Anterior cingulate cortex (tissue), 58 donors: ENCODE measurements at regions not wholly inside any gene's neighbourhood (a gene's known extent, or its start where the extent isn't known, plus 50 kb on each side); places are given as distances from the start of the nearest gene placed in this dataset.
"Not testable (repeated sequence)": the region's sequence is repeated elsewhere in the genome, so short reads cannot be mapped to it uniquely, and the experiment has no call there.

Experiments used
- DNase-seq, 58 donors: peaks; one replicate each; lab custom pipeline; 2025; lab: John Stamatoyannopoulos, UW

DNA sequence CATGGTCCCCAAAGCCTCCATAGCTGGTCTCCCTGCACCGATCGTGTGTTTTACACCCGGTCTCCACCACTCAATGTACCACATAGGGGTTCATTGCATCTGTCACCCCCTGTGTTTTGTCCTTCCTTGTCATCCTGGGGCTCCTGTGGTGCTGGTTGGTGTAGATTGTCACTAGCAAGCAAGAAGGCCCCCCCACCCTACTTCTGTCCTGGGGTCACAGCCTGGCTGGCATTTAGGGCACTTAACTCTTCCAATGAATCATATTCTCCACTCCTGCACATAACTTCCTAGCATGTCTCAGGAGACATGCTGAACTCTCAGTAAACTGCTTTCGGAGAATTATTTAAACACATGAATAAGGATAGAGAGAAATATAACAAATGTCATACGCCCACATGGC lies 161.4 kb downstream of the BCL2L11 start:
- DNase-seq = not testable (repeated sequence)

DNA sequence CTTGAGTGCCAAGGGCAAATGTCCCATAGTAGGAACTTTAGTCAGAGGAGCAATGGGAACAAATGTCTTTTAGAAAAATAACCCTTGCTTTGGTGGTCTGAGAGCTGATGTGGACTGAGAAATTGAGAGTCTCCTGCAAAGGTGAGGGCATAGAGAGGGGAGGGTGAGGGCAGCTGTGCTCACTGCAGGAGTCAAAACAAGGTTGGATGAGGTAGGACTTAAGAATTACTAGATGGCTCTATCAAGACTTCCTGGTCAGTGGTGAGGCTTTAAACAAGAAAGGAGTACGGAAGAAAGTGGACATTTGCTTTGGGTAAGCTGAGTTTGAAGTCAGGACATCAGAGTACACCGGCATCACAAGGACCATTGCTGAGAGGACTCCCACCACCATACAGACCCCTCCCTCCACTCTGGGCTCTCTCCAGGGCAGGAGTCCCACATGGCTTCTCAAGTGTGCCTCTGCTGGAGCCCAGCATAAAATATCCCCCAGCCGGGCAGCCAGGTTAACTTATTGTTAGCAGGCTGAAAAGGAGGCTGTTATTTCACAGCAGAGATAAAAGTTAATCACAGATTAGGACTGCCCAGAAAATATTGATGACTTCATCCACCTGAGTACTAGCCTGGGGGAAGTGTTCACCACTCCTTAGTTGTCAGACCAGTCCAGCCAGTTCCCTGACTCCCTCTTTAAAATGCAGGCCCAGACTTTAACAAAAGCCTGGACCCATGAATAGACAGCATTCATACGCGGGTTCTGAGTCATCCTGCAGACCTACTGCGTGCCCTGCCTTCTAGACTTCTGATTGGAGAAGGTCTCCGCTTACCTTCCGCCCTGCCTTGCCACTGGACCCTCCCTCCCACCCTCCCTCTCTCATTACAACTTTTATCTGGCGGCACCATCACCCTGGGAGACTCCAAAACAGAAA lies 167.2 kb downstream of the BCL2L11 start:
- not testable (repeated sequence) for DNase-seq

DNA sequence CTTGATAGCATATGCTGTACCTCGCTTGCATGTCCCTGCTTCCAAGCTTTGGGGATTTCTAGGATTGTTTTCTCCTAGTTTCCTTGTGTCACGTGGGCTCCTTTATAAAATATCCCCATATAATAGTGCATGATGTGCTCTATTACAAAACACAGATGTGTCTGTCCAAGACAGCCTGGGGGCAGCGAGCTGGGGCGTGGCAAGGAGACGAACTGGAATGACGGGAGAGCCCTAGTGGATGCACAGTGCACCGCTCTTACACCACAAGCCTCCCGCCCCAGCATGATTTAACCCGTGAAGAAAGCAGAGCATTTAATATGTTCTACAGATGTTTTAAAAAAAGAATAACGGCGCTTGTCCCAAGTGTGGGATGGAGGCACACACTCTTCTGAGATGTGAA lies 169.7 kb downstream of the BCL2L11 start:
- DNase-seq = not testable (repeated sequence)

DNA sequence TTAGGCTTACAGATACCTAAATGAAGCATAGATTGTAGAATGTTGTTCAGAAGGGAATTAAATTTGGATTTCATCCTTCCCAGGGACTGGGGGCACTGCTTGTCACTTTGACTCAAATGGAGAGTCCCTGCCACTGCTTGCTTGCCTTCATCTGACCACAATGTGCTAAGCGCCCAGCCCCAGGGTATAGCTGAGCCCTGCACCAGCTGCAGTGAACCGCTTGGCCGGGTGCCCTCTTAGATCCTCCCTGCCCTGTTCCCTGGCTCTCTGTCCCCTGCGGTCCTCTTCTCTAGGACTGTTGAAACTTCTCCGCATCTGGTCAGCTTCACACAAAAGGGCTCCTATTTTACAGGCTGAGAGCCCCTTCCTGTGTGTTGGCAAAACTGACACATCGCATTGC lies 170.9 kb downstream of the BCL2L11 start:
- DNase-seq = not testable (repeated sequence)

DNA sequence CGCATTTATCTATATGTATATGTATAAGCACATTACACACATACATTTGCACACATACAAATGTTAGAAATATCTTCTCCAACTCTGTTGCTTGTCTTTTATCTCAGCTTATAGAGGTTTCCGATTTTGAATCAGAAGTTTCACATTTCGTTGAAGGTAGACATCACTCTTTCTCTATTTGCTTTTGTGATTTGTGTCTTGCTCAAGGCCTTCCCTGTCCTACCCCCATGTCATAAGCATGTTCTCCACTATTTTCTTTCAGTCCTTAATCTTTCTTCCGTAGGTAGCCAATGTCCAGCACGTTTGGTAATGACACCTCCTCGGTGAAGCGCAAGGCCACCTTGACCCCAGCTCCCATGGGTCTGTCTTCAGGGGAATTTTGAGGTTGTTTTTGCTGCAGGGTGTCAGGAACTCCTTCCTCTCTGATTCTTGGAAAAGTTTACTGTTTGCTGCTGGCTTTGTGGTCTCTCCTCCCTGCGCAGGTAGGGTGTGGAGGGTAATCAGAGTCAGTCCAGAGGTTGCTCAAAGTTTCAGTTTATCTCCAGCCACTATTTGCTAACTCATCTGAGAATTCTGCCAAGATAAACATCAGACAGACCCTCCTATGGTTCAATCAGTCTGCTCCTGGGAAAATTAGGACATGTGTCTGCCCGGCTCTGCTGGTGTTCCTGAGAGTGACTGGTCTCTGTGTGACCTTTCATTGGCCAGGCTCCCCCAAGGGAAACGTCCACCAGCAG lies 171.7 kb downstream of the BCL2L11 start:
- not testable (repeated sequence) for DNase-seq

DNA sequence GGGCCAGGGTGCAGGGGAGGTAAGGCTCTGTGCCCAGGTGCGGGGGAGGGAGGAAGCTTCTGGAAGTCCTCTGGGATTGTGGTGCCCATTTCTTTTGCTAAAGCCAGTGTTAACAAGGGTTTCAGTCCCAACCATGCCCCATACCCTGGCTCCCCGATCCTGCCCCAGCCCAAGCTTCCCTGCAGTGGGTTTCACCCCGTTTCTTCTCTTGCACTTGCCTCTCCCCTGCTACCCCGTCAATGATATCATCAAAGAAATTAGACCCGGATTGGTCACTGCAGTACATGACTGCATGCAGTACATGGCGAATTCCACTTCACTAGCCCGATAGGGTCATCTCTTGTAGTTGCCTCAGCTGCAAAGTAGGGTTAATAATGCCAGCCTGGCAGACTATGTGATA lies 174.0 kb downstream of the BCL2L11 start:
- not testable (repeated sequence) for DNase-seq

DNA sequence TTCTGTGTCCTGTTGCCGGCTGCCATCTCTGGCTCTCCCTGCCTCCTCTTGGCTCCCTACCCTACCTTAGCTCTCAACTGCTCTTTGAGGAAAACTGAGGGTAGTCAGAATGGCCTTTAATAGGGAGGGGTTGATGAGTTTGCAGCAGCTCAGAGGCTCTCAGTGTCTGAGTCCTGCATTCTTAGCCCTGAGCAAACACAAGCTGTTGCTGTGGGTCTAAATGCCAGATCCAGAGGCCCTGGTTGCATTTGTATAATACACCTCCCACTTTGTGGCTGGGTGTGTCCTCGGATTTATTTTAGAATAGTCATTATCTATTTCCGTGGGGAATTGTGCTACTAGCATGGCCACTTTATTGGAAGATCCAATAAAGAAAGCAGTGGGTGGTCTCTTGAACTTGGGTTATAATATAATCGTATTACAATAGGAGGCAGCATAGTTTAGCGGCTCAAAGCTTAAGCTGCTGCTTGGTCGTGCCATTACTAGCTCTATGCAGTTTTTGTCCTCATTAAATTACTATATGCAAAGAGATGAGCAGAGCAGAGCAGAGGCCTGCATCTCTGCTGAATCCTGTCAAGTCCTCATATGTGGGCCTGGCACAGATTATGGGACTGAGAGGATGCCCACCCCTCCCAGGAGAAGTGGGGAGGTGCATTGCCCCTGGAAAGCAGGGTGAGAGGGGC lies 175.5 kb downstream of the BCL2L11 start:
- not testable (repeated sequence) for DNase-seq

DNA sequence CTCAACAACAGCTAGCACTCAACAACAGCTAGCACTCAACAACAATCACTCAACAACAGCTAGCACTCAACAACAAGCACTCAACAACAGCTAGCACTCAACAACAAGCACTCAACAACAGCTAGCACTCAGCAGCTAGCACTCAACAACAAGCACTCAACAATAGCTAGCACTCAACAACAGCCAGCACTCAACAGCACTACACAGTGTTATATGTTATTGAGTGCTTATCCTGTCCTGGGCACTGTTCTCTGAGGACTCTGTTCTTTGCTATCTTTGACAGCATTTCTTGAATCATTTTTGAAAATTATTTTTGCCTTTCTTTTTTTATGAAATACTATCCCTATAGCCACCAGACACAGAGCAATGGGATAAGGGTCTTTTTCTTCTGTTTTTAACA lies 176.4 kb downstream of the BCL2L11 start:
- DNase-seq = not testable (repeated sequence)

DNA sequence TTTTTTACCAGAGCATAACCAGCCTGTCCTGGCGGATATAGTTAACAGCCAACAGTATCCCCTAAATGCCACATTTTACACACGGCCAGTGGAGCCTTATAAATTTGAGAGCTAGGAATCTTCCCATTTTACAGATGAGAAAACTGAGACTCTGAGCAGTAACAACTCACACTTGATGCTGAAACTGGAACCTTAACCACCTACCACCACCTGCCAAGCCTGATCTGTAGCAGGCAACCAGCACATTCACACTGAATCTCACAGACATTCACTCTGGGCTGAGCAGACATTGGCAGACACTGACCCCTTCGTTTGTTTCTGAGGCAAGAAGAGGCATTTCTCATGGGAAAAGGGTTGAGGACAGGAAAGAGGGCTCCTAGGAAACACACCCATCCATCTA lies 178.2 kb downstream of the BCL2L11 start:
- not testable (repeated sequence) for DNase-seq

DNA sequence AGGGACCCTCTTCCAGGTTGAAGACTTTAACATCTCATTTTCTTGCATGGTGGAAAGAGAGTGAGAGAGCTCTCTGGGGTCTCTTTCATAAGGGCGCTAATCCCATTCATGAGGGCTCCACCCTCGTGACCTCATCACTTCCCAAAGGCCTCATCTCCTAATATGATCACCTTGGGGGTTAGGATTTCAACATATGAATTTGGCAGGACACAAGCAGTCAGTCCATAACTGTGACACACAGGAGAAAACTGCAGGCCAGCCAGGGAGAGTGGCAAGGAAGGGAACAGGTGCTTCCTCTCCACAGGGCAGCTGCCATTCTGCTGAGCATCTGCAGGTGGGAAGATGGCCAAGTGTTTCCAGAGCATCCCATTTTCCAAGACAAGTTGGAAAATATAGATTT lies 178.9 kb downstream of the BCL2L11 start:
- not testable (repeated sequence) for DNase-seq

DNA sequence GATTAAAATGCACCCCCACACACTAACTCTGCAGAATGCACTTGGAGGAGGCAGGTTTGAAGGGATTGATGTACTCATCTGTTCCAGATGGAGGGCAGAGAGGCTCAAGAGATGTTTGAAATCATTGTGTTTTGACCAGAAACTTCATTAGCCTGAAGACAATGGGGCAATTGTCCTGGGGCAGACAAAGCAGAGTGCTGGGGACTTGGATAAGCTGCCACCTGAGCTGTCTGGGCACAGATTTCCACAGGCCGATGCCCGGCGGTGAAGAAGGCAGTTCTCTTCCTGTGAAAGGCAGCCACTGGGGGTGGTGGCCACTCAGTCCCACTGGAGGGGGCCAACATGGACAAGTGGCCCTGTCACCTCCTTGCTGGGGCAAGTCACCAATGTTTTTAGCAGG lies 181.0 kb downstream of the BCL2L11 start:
- DNase-seq = not testable (repeated sequence)

DNA sequence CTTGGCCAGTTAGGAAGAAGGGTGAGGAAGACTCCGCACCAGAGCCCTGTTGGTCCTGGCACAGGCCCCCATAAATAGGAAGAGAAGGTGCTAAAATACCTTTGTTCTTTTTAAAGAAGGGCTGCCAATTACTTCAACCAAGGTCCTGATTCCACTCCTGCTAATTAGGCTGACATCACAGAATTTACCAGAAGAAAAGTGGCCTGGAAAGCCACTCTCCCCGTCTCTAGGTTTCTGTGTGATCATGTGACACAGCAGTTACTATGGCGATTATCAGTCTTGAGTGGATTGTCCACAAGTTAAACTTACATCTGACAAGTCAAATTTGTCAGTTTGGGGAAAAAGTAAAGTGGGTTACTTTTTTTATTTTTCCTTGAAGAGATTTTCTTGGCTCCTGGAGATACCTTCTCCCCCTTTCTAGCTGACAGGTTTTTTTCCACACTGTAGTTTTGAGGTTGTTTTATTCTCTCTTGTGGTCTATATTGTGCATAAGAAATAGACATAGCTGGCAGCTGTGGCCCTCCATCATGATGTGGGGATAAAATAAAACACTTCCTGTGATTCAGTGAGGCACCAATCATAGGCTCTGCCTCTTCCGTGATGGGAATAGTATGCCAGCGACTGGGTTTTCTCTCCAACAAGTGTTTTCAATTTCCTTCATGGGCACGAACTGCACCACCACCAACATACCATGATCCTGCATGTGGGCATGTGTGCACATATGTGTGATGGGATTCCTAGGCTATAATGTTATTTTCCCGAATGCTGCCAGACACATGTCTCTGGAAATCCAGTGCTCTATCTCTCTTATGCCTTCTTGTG lies 181.9 kb downstream of the BCL2L11 start:
- not testable (repeated sequence) for DNase-seq

DNA sequence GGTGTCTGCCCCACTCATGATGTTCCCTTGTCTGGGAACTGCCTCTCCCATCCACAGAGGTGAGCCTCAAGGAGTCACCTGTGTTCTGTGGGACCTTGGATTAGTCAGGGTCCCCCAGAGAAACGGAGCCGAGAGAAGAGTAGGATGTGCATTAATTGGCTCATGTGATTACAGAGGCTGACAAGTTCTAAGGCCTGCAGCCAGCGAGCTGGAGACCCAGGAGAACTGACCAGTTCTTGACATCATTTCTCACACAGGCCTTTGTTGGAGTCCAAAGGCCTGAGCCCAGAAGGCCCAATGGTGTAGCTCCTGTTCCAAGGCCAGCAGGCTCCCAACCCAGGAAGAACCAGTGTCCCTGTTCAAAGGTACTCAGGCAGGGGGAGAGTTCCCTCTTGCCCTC lies 186.6 kb downstream of the BCL2L11 start:
- not testable (repeated sequence) for DNase-seq

DNA sequence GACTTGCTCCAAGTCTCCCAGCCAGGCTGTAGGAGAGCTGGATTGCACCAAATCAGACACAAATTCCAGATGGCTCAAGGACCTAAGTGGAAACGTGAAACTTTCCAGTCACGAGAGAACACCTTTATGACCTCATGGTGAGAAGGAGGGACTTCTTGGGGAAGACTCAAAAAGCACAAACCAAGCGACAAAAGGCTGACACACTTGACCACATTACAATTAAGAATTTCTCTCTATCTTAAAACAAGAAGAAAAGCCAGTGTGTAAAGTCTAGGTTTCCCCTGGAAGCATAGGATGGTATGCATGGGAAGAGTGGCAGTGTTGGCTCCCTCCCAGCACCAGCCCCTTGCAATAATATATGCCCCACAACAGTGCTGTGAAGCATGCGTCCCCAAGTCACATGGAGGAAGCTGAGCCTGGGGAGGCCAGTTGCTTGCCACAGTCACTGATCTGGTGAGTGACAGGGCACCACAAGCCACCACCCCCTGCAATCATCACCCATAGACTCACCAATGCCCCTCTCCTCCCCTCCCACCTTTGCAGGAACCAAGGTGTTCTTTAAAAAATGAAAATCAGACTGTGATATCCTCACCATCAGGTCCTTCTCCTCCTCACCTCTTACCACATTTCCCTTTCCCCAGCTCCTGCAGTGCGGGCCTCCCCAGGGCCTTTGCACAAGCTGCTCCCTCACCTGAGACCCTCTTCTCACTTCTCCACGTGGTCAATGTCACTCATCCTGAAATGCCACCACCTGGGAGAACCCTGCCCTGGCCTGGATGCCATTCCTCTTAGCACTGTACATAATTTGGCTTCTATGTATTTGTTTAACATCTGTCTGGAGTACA lies 188.7 kb downstream of the BCL2L11 start:
- DNase-seq = not testable (repeated sequence)

DNA sequence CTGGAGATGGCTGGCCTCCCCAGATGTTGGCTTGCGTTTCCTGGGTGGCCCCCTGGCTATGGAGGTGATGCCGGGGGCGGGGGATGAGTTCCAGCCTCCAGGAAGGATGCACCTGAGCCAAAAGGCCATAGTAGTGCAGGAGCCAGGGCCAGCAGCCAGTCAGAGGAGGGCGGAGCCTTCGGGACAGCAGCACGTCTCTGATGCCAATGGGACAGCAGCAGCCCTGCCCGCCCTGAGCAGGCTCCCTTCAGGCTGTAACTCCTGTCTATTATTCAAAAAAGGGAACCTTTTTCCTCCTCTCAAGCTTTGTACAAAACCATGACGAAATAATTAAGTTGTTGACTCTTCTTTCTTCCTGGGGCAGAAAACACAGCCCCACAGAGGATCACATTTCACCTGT lies 189.7 kb downstream of the BCL2L11 start:
- not testable (repeated sequence) for DNase-seq

DNA sequence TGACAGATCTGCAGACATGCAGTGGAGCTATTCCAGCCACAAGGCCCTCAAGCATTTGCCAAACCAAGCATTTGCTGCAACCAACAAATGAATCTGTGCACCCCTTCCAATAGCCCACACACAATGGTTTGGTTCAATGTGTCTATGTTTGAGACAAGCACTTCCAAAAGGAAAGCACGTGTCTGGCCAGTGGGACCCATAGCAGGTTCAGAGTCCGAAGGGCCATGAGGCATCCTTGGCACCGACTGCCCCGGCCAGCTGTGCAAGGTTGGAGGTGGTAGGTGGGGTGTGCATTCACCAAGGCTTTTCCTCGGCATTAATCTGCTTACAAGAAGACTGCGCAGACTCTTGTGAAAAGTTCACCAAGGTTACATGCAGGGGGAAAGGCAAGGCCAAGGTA lies 190.9 kb downstream of the BCL2L11 start:
- DNase-seq = not testable (repeated sequence)

DNA sequence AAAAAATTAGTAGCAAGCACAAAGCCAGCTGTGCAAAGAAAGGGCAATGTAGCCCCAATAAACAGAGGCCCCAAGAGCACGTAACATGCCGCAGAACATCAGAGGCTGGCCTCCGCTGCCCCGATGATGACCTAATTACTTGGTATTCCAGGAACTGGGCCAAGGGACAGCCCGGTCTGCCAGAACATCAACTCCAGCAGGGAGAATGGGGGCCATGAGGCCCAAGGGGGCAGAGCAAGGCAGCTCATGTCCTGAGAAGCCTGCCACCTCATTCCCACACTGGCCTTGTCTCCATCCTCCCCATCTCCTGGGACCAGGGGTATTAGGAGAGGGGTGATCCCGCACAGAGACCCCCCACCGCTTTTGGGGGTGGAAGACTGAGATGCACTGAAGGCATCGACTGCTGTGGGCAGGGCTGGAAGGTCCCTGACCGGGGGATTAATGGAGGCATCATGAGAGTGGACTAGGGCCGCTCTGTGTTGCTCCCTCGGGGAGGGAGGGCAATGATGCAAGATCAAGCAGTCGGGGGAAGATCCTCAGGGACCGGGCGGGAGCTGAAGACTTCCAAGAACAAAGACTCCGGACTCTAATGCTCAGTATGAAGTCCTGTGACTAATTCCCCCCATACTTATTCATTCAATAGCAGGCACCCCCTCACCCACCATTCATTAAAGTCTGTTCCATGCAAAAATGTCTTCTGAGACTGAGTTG lies 192.3 kb downstream of the BCL2L11 start:
- DNase-seq = not testable (repeated sequence)

DNA sequence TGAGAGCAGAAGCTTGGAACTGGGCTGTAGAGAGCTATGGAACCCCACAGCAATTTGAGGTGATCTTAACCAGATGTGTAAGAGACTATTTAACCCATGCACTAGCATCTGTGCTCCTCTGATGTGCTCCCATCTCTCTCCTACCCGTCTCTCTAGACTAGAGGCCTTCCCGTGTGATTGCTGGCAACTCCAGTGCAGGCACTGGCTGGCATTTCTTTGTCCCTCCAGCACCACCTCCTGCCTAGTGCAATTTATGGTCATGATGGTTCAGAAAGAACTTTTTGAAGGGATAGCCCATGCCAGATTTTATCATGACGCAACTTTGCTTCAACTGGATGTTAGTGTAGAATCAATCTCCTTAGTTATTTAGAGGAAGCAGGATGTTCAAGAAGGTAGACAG lies 193.0 kb downstream of the BCL2L11 start:
- DNase-seq = not testable (repeated sequence)
